ENCODE measurements at regions not wholly inside any gene's neighbourhood (a gene's known extent, or its start where the extent isn't known, plus 50 kb on each side); places are given as distances from the start of the nearest gene placed in this dataset.
A peak's percentile ranks its signal among the peaks of the same experiment; 100 is the strongest.

- Histone ChIP-seq H3K36me3 (ENCODE audit: control insufficient read depth in 2 of 3, insufficient read depth in 3 of 3, low read length in 3 of 3) (no peaks in the 10 kb centered on the region), H3K4me3 (ENCODE audit: low read length in 3 of 3) (no peak overlapping the region), H3K27ac (ENCODE audit: low read depth in 2 of 2, low read length in 2 of 2) (no peak overlapping the region), H3K9me3 (ENCODE audit: control insufficient read depth in 2 of 3, insufficient read depth in 1 of 3, low read length in 3 of 3) (no peaks in the 10 kb centered on the region), H3K4me1 (ENCODE audit: control insufficient read depth in 2 of 3, insufficient read depth in 2 of 3, low read depth in 1 of 3, low read length in 3 of 3) (no peaks in the 10 kb centered on the region), H3K27me3 (ENCODE audit: control insufficient read depth, insufficient read depth, low read length) (no peaks in the 10 kb centered on the region), H3K9ac (ENCODE audit: low read length in 3 of 3) (no peak overlapping the region)
- FAIRE-seq (no peak), DNase-seq (no peak)
- no peak for TF ChIP-seq CTCF (IDR thresholded peaks at IDR 0.05; ENCODE audit: borderline replicate concordance, extremely low read depth, insufficient read depth)
- intact Hi-C loops (cut with DNase I): no loop called here
Observed at GRCh38 chr11:80617156-80617555, 1176.3 kb upstream of the TENM4 start.

- H3K27ac ChIP-seq (ENCODE audit: low read depth in 2 of 2, low read length in 2 of 2): no peak overlapping the region
- DNase-seq (no peak), FAIRE-seq (no peak)
- intact Hi-C loops (cut with DNase I): no loop called here
- H3K9me3 ChIP-seq (ENCODE audit: control insufficient read depth in 2 of 3, insufficient read depth in 1 of 3, low read length in 3 of 3): no peaks in the 10 kb centered on the region
- no peaks in the 10 kb centered on the region for H3K36me3 ChIP-seq (ENCODE audit: control insufficient read depth in 2 of 3, insufficient read depth in 3 of 3, low read length in 3 of 3)
- H3K9ac ChIP-seq (ENCODE audit: low read length in 3 of 3): no peak overlapping the region
- TF ChIP-seq CTCF (IDR thresholded peaks at IDR 0.05; ENCODE audit: borderline replicate concordance, extremely low read depth, insufficient read depth): no peak
- H3K27me3 ChIP-seq (ENCODE audit: control insufficient read depth, insufficient read depth, low read length): no peaks in the 10 kb centered on the region
- no peaks in the 10 kb centered on the region for H3K4me1 ChIP-seq (ENCODE audit: control insufficient read depth in 2 of 3, insufficient read depth in 2 of 3, low read depth in 1 of 3, low read length in 3 of 3)
- no peak overlapping the region for H3K4me3 ChIP-seq (ENCODE audit: low read length in 3 of 3)
Observed at GRCh38 chr11:80616070-80616800, 1175.4 kb upstream of the TENM4 start.

- Histone ChIP-seq H3K36me3 (ENCODE audit: control insufficient read depth in 2 of 3, insufficient read depth in 3 of 3, low read length in 3 of 3) (no peaks in the 10 kb centered on the region), H3K9ac (ENCODE audit: low read length in 3 of 3) (no peak overlapping the region), H3K27me3 (ENCODE audit: control insufficient read depth, insufficient read depth, low read length) (no peaks in the 10 kb centered on the region), H3K9me3 (ENCODE audit: control insufficient read depth in 2 of 3, insufficient read depth in 1 of 3, low read length in 3 of 3) (no peaks in the 10 kb centered on the region), H3K27ac (ENCODE audit: low read depth in 2 of 2, low read length in 2 of 2) (no peak overlapping the region), H3K4me3 (ENCODE audit: low read length in 3 of 3) (no peak overlapping the region), H3K4me1 (ENCODE audit: control insufficient read depth in 2 of 3, insufficient read depth in 2 of 3, low read depth in 1 of 3, low read length in 3 of 3) (no peaks in the 10 kb centered on the region)
- intact Hi-C loops (cut with DNase I): no loop called here
- DNase-seq (peak in 1 of 5 donors; percentile 38), FAIRE-seq (no peak)
- no peak for TF ChIP-seq CTCF (IDR thresholded peaks at IDR 0.05; ENCODE audit: borderline replicate concordance, extremely low read depth, insufficient read depth)
Observed at GRCh38 chr11:80613655-80614054, 1172.8 kb upstream of the TENM4 start.

GRCh38 chr11:80610516-80610915 is 1169.7 kb upstream of the TENM4 start:
- Histone ChIP-seq H3K4me3 (ENCODE audit: low read length in 3 of 3) (no peak overlapping the region), H3K27ac (ENCODE audit: low read depth in 2 of 2, low read length in 2 of 2) (no peak overlapping the region), H3K36me3 (ENCODE audit: control insufficient read depth in 2 of 3, insufficient read depth in 3 of 3, low read length in 3 of 3) (no peaks in the 10 kb centered on the region), H3K9ac (ENCODE audit: low read length in 3 of 3) (no peak overlapping the region), H3K9me3 (ENCODE audit: control insufficient read depth in 2 of 3, insufficient read depth in 1 of 3, low read length in 3 of 3) (no peaks in the 10 kb centered on the region), H3K4me1 (ENCODE audit: control insufficient read depth in 2 of 3, insufficient read depth in 2 of 3, low read depth in 1 of 3, low read length in 3 of 3) (no peaks in the 10 kb centered on the region), H3K27me3 (ENCODE audit: control insufficient read depth, insufficient read depth, low read length) (no peaks in the 10 kb centered on the region)
- DNase-seq (no peak), FAIRE-seq (no peak)
- no peak for TF ChIP-seq CTCF (IDR thresholded peaks at IDR 0.05; ENCODE audit: borderline replicate concordance, extremely low read depth, insufficient read depth)
- intact Hi-C loops (cut with DNase I): no loop called here
